Pons (tissue), 1 donor: ENCODE measurements at regions not wholly inside any gene's neighbourhood (a gene's known extent, or its start where the extent isn't known, plus 50 kb on each side); places are given as distances from the start of the nearest gene placed in this dataset.
A peak's percentile ranks its signal among the peaks of the same experiment; 100 is the strongest.
"Not testable (repeated sequence)": the region's sequence is repeated elsewhere in the genome, so short reads cannot be mapped to it uniquely, and the experiment has no call there.

Experiments
- DNase-seq: peaks from one replicate; pipeline ENCODE4 v3.0.0-alpha.2; 2016; ENCODE audit warnings: low spot score

GRCh38 chr2:17363846-17364245 is 154.4 kb downstream of the RAD51AP2 start:
- DNase-seq = peak; percentile 5

DNA sequence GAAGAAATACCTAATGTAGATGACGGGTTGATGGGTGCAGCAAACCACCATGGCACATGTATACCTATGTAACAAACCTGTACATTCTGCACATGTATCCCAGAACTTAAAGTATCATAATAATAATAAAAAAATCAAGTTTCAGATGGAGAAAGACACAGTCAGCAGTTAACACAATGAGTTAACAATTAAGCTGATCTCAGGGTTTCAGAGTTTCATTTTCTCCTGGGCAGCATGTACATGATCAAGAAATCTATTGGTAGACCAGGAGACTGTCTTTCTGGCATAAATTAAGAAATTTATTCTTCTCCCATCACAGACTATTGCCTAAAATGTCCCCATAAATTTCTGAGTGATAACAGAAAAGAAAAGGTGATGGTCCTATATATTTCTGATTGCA is 155.3 kb downstream of the RAD51AP2 start:
- DNase-seq = no peak

GRCh38 chr2:17355608-17356329 is 162.5 kb downstream of the RAD51AP2 start:
- no peak for DNase-seq

DNA sequence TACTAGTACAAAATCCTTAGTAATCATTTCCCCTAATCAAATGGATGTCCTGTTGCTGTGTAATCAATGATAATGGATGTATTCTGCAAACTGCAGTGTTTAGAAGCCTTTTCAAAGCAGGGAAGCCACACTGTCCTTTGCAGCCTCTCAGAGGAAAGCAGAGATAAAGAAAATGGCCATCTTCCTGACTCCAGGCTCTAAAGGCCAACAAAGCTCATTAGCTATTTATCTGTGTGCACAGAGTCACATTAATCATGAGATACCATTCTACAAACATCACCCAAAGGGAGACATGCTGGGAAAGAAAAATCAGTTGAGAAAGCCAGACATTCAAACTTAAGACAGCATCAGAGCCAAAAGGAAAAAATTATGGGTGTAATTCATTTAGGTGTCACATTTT is 165.0 kb downstream of the RAD51AP2 start:
- no peak for DNase-seq

DNA sequence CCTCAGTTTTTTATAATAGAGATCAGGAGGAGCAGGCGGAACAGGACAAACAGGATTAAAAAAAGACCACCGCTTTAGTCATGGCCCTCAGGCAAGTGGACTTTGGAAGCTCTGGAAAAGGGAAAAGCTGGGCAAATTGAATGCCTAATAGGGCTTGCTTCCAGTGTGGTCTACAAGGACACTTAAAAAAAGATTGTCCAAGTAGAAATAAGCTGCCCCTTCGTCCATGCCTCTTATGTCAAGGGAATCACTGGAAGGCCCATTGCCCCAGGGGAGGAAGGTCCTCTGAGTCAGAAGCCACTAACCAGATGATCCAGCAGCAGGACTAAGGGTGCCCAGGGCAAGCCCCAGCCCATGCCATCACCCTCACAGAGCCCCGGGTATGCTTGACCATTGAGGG is 175.5 kb downstream of the RAD51AP2 start:
- DNase-seq = not testable (repeated sequence)

- no peak for DNase-seq
Measured at GRCh38 chr2:17337507-17337906, 180.7 kb downstream of the RAD51AP2 start.

DNA sequence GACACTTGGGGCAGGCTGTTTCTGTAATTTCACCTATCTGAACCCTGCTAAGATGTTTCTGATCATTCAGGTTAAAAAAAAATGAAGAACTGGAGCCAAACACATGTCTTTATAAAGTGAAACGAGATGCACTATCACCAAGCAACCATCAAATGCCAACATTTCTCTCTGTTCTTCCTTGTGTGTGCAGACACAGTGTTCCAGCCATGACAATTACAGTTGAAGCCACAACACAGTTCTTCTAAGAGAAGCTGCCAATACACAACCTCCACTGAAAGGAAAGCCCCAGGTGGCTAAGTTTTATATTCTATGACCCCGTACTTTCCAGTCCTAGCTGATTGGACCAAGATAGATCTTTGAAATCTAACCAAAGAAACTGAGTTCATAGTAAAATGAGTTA is 181.8 kb downstream of the RAD51AP2 start:
- DNase-seq = no peak

DNA sequence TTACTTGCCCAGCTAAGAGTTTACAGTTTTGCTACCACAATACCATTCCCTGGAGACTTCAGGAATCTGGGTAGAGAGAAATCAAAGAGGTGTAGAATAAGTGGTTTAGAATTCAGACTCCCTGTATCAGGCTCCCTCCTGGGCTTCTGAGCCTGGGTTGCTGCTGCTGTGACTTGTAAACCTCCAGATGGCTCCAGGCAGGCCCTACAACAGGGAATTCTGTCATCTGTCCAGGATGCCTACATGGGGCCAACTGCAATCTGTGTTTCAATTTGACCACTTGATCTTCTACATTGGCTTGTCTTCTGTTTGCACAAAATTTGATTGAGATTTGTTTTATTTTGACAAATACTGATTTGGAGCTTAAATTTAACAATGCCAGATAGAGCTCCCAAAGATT is 183.9 kb downstream of the RAD51AP2 start:
- DNase-seq = no peak

DNA sequence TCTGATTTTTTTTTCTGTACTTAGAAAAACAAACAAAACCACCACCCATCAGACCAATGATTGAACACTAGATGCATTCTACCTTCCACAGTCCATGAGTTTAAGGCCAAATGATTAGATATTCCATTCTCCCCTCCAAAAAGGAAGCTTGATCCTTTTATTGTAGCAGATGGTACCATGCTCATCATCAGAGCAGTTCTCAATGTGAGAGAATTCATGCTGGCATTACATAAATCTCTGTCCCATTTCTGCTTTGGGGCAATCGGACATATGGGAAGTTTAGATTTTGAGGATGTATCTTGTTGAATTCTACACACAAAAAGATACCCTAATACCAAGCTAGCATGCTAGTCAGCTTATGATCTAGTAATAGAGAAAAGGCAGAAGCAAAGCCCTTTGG is 186.6 kb downstream of the RAD51AP2 start:
- peak; percentile 24 for DNase-seq

- no peak for DNase-seq
Measured at GRCh38 chr2:17328161-17328560, 190.1 kb downstream of the RAD51AP2 start.

DNA sequence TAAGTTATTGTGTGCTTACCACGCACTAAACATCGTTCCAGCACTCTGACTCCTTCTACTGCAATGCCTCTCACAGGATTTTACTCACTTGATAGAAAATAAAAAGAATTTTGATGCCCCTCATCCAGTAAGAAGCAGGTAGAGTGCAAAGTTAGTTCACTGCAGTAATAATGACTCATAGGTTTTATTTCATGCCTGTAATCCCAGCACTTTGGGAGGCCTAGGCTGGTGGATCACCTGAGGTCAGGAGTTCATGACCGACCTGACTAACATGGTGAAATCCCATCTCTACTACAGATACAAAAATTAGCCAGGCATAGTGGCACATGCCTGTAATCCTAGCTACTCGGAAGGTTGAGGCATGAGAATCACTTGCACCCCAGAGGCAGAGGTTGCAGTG is 190.6 kb downstream of the RAD51AP2 start:
- no peak for DNase-seq

- DNase-seq = no peak
Measured at GRCh38 chr2:17326717-17327116, 191.5 kb downstream of the RAD51AP2 start.

- DNase-seq = no peak
Measured at GRCh38 chr2:17323697-17324096, 194.5 kb downstream of the RAD51AP2 start.

- no peak for DNase-seq
Measured at GRCh38 chr2:17322461-17322860, 195.8 kb downstream of the RAD51AP2 start.

DNA sequence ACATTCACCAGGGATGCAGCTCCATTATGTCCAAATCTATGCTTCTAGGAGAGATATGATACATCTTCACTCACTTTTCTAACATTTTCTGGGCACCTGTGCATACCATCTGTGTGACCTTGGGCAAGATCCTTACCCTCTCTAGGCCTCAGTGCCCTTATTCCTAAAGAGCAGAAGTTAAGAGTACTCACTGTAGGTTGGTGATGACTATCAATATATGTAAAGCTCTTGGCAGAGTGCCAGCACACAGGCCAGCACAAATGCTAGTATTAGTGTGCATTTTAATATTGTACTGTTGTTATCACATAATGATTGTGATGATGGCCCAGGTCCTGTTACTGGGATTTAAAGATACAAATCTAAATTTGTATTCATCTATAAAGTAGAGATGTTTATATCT is 199.2 kb downstream of the RAD51AP2 start:
- DNase-seq = no peak

GRCh38 chr2:17318013-17318412 is 200.2 kb downstream of the RAD51AP2 start:
- no peak for DNase-seq

DNA sequence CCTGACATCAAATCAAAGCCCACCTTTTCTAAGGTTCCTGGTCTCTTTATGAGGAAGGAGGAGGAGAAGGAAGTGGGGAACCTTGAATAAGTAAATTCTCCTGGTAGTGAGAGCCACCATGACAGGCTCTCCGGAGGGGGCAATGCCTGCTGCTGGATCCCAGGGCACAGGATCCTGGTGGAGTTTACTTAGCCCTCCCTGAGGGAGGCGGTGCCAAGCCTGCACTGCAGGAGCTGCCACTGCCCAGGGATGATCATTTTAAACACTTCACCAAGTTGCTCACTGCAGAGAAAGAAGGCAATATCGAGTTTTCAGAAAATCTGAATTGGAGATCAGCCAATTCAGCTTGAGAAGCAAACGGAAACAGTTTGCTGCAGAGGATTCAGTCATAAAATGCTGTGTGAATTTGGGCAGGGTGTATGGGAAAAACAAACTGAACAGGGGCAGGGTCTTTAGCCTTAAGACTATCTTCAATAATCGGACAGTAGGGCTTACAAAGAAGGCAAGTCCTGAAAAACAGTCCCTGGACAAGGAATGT is 200.7 kb downstream of the RAD51AP2 start:
- no peak for DNase-seq

- no peak for DNase-seq
Measured at GRCh38 chr2:17313261-17313660, 205.0 kb downstream of the RAD51AP2 start.

DNA sequence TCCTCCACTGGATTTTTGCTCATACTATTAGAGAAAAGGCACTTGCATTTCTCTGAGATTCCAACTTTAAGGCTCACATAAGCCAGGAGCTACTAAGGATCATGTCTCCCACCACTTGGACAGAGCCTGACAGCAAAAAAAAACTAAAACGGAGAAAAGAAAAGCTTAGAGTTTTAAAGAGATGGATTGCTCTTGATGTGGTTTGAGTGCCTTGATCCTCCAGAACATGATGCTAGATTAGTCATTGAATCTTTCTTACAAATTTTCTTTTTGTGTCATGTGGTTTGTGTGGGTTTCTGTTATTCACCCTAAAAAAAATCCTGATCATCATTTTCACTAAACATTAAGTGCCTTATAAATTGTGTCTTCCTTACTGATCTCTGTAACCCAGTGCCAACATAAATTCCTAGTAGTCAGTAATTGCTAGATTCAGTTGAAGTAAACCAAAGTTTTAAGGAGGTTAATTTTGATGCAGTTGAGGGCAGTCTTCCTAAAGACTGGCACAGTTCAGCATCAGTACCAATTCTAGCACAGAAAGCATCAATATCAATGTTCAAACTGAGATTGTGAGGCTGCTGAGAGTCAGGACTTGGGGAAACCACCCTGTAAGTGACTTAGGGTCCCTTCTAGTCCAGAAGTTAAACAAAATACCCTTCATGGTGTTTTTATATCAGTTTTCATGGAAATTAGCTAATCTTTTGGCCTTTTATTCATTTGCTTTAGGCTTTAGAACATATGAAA is 206.3 kb downstream of the RAD51AP2 start:
- no peak for DNase-seq

DNA sequence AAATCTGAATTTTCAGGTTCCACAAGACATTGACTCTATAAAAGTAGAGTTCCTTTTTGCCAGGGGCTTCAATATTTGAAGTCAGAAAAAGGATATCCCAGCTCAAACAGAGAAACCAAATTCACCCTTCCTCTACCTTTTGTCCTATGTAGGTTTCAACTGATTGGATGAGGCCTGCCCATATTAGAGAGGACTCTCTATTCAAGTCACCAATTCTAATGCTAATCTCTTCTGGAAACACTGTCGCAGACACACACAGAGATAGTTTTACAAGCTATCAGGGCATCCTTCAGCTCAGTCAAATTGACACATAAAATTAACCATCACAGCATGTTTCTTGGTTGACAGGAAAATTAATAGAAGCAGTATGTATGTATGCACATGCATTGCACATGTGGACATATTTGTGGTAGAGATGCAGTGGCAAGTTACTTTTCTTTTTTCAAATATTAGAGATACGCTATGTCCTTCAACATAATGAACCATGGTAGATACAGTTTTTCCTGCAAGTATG is 207.1 kb downstream of the RAD51AP2 start:
- no peak for DNase-seq

DNA sequence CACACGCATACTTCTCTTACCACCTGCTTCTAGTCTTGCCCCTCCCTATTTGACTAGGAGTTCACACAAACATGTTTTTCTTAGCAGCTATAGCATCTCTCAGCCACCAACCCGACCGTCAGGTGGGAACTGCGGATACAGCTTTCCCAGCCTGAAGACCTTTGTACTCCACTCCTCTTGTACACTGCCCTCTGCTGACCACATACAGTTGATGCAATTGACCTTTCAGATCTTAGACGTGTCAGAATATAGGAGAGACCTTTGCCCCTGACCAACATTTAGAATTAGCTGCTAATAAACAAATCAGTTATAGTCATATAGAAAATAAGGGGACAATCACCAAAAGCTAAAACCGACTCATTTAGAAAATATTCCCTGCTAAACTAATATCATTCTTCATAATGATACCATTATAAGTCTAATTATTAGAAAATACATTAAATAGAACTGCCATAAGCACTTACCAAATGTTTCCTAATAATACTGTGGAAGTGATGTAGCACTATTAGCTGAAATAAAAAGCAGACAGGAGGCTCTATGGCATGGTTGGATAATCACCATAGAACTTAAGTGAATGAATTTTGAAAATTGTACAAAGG is 208.4 kb downstream of the RAD51AP2 start:
- peak; percentile 71 for DNase-seq

DNA sequence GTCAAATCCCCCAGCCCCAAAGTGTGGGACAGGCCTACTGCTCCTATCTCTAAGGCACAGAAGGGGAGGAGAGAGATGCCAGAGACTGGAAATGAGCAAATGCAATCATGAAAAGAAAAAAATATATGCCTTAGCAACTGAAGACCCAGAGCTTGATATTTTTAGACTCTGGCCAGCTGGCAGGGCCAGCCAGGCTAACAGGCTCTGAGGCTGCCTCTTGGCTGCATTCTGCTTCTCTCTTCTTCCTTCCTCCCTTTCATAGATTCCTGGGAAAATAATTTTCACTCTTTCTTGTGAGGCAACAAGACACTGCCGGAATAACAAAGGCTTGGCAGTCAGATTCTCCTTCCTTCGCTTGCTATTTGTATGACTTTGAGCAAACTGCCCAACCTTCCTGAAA is 209.1 kb downstream of the RAD51AP2 start:
- DNase-seq = no peak

DNA sequence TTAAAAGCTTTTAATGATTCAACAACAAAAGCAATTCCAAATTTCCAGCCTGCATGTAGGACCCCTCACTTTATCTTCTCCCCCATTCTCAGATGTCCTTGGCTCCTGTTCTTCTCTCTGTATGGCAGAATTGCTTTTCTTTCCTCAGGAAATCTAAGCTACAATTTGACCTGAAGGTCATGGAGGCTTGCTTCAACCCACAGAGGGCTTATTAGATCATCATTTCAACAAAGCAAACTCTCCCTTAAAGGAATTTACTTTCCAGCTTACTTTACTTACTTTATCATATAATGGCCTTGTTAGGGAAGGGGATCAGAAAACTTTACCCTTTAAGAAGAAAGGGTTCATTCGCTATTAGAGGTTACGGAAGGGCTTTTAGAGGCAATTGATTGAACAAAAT is 211.5 kb downstream of the RAD51AP2 start:
- no peak for DNase-seq
